ENCODE measurements at regions not wholly inside any gene's neighbourhood (a gene's known extent, or its start where the extent isn't known, plus 50 kb on each side); places are given as distances from the start of the nearest gene placed in this dataset.

DNA sequence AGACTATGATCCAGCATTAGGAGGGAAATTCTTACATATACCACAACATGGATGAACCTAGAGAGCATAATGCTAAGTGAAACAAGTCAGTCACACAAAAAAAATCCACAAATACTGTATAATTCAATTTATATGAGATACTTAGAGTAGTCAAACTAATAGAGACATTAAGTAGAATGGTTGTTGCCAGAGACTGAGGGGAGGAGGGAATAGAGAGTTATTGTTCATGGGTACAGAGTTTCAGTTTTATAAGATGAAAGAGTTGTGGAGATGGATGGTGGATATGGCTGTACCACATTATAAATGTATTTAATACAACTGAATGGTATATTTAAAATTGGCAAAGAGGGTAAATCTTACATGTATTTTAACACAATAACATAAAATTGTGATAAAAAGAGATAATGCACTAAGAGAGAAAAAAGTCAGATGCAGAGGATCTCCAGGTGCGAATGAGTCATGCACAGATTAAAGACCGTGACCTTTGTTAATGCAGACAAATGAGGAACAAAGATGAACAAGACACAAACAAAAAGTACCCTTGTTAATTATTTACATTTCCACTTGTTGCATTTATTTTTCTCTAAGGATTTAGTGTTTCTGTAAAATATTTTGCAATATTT, 541.7 kb upstream of the MEX3C start:
- intact Hi-C loops (cut with DNase I): no loop called here
- DNase-seq (ENCODE audit: low spot score): no peak

DNA sequence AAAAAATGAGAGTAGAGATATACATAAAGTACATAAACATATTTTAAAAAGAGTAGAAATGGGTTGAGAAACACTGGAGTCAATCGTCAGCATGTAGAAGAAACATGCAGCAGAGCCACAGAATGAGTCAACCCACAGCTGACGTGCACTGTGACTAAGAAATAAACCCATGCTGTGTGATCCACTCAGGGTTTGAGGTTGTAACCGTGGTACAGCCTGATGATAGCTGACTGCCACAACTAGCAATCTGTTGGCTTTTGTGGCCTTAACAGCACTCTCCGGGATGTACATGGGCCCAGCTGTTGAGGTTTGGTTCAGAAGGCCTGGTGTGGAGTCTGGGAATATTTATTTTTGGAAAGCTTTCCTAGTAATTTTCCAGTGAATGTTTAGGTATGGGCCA, 554.4 kb upstream of the MEX3C start:
- intact Hi-C loops (cut with DNase I): no loop called here
- no peak for DNase-seq (ENCODE audit: low spot score)

DNA sequence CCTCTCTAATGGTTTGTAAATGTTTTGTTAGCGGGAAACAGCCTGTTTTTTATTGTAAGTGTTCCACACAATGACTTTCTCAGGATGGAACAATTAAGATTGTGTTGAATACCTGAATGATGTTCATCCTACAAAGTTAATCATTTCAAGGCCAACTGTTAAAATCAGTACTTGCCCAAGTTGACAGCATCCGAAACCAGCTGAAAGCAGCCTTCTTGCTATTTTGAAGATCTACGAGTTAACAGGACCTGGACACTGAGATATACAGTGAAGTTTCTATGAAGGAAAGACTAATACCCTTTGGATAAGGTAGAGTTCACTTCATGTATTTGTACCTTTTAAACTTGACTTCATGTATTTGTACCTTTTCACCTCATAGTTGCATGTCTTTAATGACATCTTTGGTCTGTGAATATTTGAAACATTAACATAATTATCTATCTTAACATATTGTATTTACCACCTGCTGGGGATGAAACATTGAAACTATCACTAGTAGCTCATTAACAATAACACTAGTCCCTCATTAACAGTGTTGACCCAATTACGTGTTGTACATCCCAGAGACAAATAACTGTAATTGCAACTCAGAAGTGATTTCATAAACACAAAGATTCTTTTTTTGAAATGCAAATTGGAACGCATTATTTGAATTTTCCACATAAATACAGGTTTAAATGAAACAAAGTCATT, 556.0 kb upstream of the MEX3C start:
- no peak for DNase-seq (ENCODE audit: low spot score)
- intact Hi-C loops (cut with DNase I): no loop called here

DNA sequence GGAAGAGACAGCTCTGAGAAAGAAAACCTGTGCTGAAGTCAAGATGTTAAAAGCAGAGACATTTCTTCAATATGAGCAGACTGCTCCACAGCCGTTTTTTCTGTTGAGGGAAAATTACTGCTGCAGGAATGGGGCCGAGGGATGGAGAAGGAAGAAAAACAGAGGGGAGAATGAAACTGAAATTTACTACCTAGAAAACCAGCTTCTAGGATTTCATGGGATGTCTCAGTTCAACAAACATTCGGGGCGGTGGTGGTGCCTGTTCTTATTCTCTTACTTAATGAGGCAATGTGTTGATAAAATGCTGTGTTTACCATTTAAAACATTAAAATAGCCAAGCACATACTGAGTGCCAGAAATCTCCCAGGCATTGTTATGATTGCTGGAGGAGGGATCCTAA, 557.1 kb upstream of the MEX3C start:
- no peak for DNase-seq (ENCODE audit: low spot score)
- intact Hi-C loops (cut with DNase I): no loop called here

DNA sequence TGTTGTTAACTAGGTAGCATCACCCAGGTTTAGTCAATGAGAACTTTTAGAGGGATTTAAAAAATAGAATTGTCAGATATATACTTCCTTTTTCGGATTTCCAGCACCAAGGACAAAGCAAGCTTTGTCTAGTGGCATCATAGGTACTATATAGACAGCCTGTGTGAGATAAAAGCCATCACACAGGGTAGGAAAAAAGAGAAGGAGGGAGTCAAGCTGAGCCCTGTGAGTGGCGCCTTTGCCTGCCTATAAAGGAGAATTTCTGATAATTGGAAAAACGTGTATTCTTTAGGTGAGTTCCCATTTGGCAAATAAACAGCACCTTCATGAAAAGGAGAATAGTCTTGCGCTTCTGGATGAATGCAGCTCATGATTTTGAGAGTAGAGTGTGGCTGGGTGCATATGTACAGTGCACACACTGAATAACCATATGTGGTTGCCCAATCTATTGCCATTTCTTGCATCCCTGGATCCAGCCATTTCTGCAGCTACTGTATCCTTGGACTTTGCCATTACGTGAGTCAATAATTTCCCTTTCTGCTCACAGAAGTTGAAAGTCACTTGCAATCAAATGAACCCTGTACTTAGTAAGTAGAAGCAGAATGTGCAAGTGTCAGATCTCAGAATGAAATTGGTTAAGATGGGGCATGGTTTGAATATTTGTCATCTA, 559.9 kb upstream of the MEX3C start:
- no peak for DNase-seq (ENCODE audit: low spot score)
- intact Hi-C loops (cut with DNase I): no loop called here

DNA sequence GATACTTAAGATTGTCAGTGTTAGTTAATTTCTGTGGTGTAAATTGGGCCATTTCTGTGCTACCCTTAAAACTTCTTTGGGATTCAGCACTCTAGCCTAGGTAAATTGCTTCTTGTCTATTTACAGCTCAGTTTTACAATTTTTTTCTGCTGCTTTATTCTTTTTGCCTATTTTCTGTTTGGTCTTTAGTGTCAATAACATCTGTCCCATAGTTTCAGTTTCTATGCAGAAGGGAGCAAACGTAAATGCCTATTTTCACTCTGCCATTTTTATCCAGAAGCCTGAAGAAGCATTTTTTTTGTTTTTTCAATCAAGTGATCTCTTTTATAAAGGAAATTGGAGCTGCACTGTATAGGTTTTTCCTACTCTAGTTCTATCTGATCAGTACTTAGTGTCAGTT, 564.9 kb upstream of the MEX3C start:
- no peak for DNase-seq (ENCODE audit: low spot score)
- intact Hi-C loops (cut with DNase I): no loop called here

DNA sequence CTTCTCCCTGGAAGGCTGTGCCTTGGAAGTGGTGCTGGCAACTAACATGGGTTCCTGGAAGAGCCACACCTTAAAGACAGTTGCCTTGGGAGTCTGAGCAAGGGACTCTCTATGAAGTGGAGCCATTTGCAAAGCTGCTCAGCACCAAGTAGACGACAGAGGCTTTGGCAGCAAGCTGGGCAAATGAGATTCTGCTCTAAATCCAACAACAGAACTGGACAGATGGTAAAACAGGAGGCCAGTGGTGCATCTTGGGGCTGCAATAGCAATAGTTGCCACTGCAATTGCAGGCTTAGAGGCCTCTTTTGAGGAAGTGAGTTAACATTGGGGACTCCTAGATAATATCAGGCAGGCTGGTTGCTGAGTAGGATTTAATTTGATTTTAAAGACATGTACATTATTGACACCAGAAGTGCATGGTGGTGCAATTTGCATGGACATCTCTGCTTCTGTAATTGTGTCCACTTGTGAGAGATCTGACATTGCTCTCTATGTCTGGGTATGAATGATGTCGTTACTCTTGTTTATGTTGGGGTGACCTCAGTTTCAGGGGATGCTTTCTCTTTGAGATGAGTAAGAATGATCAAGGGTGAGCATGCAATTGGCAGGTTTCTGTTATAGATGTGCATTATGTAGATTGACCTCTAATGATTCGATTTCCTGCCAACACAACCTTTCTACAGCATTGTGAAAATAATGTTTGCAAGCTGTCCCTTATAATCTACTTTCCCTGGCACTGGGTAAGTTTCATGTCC, 568.3 kb upstream of the MEX3C start:
- intact Hi-C loops (cut with DNase I): no loop called here
- DNase-seq (ENCODE audit: low spot score): no peak

DNA sequence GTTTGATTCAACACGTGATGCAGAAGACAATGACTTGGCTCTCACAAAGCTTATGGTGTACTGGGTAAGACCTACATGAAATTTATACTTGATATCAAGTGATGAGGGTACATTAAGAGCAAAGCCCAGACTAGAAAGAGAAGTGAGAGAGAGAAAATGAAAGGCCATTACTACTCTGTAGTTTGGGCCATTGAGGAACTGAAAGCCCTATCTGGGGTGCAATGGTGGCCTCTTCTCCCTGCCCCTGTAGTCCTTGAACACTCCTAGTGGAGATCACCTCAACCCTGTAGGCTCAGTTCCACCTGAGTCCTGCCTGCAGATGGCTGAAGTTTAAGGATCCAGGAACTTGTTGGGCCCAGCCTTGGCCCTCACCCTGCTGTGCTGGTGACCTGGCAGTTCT, 569.8 kb upstream of the MEX3C start:
- no peak for DNase-seq (ENCODE audit: low spot score)
- intact Hi-C loops (cut with DNase I): no loop called here

DNA sequence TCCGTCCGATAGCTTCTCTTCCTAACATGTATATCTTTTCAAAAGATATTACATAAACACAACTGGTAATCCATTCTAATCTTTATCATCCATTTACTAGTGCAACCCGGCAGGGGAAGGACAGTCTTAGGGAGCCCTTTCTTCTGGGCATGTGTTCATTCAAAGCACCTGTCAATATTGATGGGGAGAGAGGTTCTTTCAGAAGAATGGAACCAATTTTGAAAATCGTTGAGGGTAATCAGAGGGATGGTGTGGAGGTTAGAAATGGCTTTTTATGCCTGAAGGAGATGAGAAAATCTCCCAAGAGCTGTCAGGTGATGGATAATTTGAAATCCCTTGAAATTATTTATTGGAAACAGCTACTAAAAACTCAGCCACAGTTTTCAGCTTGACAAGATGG, 561.9 kb upstream of the DCC start:
- intact Hi-C loops (cut with DNase I): no loop called here
- DNase-seq (ENCODE audit: low spot score): no peak

DNA sequence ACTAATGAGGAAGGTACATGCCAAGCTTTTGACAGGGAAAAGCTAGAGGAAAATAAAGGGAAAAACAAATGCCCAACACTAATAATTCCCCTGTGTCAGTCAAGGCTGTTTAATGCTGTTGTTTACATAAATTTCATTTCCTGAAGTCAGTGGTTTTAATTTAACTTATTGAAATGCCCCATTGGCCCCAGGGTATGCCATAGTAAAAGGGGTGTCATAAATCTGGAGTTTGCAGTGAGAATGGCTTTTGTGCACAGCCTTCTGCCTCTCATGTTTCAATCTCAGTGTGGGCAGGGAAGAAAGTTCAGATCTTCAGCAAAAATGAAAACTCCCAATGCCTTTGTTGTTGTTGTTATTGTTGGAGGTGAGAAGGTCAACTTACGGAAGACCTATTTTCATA, 550.1 kb upstream of the DCC start:
- DNase-seq (ENCODE audit: low spot score): no peak
- intact Hi-C loops (cut with DNase I): no loop called here

DNA sequence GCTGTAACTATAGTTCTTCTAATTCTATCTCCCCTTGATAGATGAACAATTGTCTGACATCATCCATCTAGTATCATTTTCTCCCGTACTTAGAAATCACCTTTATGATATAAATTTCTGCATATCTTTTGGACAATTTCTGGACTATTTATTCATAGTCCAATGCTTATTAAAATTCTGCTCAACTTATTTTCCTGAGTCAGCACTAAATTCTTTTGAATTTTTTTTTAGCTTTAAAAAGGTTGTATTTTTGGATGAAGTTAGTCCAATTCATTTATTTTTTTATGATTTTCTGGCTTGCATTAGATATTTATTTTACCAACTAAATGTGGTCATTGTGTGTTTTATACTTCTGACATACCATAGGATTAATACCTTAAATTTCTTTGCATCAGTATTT, 538.5 kb upstream of the DCC start:
- DNase-seq (ENCODE audit: low spot score): no peak
- intact Hi-C loops (cut with DNase I): no loop called here

DNA sequence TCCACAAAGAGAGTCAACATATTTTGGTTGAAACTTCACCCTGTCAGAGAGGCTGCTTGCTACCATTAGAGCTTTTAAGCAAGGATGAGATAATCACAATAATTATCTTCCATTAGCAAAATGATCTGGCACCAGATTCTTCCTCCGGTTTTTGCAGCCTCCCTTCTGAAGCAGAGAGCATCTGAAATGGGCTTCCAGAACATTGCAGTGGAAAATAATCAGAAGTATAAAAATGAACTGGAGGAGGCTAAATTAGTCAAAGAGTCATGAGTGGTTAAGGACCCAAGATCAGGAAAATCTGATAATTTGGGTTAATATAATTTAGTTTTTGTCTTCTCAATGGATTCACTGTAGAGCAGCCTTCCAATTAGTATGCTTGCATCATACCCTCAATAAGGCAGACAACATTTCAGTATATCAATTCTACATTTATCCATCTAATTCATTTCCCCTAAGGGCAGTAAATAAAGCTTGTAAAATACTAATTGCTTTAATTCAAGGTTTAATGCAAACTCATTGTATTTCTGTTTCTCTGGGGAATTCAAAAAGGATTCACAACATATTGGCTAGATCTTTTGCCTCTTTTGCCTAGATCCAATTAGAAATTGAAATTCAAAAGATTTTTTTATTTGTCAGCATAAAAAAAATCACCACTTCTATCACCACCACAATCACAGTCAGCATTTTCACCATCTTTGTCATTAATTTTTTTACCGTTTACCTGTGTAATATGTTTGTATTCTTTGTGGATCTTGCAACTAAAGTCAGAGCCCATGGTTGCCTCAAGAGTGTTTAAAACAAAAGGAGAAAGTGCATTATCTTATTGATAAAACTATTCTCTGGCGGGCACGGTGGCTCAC, 537.2 kb upstream of the DCC start:
- intact Hi-C loops (cut with DNase I): no loop called here
- no peak for DNase-seq (ENCODE audit: low spot score)

DNA sequence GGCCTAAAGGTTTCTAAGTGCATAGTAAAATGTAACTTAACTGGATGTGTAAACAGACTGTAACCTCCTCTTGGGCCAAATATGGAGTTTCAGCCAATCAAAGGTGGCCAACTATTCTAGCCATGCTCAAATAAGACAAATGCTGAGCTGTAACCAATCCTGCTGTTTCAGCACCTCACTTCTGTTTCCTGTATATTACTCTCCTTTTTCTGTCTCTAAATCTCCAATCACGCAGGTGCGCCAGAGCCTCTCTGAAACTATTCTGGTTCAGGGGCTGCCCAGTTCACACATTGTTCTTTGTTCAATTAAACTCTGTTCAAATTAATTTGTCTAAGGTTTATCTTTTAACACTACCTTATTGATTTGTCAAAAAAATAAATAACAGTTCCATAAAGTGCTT, 532.7 kb upstream of the DCC start:
- intact Hi-C loops (cut with DNase I): no loop called here
- DNase-seq (ENCODE audit: low spot score): no peak

DNA sequence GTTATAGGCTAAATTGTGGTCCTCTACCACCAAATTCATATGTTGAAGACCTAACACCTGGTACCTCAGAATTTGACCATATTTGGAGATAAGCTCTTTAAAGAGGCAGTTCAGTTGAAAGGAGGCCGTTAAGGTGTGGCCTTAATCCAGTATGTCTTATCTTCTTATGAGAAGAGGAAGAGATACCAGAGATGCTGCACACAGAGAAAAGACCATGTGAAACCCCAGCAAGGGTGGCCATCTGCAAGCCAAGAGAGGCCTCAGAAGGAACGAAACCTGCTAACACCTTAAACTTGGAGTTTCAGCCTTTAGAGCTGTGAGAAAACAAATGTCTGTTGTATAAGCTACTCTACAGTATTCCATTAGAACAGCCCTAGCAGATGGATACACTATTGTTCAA, 528.1 kb upstream of the DCC start:
- no peak for DNase-seq (ENCODE audit: low spot score)
- intact Hi-C loops (cut with DNase I): no loop called here

DNA sequence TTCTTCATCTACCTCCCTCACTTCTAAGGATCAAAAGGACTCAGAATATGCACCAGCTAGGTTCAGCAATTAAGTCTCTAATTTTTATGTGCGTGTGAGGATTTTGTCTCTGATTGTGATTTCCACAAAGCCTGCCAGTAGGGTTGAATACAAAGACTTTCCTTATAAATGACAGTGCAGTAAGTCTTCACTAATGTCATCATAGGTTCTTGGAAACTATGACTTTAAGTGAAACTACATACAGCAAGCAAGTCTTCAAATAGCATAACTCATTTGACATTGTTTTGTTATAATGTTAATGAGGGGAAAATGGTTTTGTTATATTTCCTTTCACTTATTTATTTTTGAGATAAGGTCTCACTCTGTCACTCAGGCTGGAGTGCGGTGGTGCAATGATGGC, 526.3 kb upstream of the DCC start:
- intact Hi-C loops (cut with DNase I): no loop called here
- DNase-seq (ENCODE audit: low spot score): no peak

DNA sequence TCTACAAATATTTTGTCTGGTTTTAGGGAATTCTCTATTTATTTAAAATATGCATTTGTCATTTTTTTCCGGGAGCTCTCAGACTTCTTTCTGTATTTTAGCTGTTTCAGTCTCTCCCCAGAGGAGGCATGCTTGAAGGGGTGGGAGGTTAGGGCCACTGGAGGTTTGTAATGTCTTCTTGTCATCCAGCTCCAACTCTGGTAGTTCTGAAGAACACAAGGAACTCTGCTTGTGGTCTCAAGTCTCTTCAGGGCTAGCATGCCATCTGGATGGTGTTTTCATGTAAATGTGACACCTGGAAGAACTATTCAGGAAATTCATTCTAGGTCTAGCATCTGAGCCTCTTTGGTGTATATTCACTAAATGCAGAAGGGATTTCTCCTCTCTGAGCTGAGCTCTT, 518.4 kb upstream of the DCC start:
- intact Hi-C loops (cut with DNase I): no loop called here
- no peak for DNase-seq (ENCODE audit: low spot score)

DNA sequence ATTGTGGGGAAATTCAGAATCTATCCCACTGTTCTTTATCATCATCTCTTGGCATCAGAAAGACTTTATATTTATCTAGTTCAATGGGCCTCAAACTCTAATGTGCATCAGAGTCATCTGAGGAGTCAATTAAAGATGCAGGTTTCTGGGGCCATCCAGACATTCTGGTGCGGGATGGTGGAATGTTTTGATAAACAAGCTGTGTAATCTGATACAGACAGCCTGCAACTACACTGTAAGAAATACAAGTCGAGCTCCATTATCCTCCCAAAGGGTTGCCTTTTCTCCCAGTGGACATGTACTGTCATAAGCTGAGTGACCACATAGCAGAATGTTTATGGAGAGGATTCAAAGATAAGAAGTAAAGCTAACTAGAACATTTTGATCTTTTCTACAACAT, 515.3 kb upstream of the DCC start:
- intact Hi-C loops (cut with DNase I): no loop called here
- no peak for DNase-seq (ENCODE audit: low spot score)

DNA sequence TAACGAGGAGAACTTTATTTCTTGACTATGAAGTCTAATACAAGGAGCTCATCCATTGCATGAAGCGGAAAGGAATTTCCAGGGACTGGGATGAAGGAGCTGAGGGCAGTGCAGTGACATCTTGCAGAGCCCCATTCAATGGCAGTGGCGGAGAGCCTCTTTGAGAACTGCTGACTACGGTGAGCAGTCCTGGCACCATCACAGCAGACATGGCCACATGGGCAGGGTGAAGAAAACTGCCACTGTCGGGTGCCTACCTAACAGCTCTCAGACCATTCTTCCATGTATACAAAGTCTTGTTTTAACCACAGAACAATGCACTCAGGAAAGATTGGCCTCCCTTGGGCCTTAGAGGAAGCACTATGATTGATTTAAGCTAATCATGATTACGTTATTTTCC, 506.1 kb upstream of the DCC start:
- DNase-seq (ENCODE audit: low spot score): no peak
- intact Hi-C loops (cut with DNase I): no loop called here

DNA sequence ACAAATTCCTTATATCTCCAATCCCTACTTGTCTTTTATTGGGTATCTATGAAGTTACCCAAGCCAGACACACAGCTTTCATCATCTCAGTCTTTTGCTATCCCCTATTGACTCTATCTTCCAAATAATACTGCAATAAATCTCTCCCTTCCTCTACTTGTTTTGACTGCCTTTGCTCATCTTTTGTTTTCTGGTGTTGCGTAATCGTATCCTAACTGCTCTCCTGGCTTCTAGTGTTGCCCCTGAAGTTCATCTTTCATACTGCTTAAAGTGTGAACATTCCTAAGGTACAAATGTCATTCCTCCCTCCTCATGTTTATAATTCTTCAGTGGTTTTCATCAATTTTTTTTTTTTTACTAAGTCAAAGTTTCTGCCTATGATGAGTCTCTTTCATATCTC, 491.3 kb upstream of the DCC start:
- intact Hi-C loops (cut with DNase I): no loop called here
- DNase-seq (ENCODE audit: low spot score): no peak

DNA sequence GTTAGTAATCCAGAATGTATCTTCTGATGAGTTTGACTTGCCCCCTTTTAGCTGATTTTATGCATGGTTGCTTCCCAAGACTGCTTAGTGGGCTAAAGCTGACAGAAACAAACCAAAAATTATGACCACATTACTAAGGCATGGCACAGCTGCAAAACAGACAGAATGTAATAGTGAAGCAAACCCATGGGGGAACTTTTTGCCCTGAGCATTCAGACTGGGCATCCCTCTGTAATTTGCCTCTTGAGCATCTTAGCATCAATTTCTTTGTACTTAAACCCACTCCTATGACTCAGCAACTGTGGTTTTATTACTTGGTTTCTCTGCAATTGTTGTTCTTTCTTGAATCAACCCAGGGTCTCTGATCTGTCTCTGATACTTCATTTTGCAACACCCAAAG, 487.3 kb upstream of the DCC start:
- intact Hi-C loops (cut with DNase I): no loop called here
- no peak for DNase-seq (ENCODE audit: low spot score)
